ENCODE measurements at regions not wholly inside any gene's neighbourhood (a gene's known extent, or its start where the extent isn't known, plus 50 kb on each side); places are given as distances from the start of the nearest gene placed in this dataset.

GRCh38 chr1:106189780-106190179, 866.7 kb upstream of the PRMT6 start (continued):
- no peak for TF ChIP-seq HNF4A (conservative IDR thresholded peaks at IDR 0.05)

- Histone ChIP-seq H3K9me3 (ENCODE audit: control insufficient read depth in 4 of 4, low read length in 3 of 4) (peaks cover 0 to 3% (median under 1%) of the 10 kb centered on the region in 4 donors), H3K4me3 (ENCODE audit: low read depth in 1 of 3, low read length in 3 of 3) (no peak overlapping the region), H3K36me3 (ENCODE audit: control insufficient read depth in 4 of 4, insufficient read depth in 3 of 4, low read depth in 1 of 4, low read length in 3 of 4) (no peaks in the 10 kb centered on the region), H3K9ac (ENCODE audit: low read depth in 1 of 2, low read length in 2 of 2) (no peak overlapping the region), H3K27me3 (ENCODE audit: control insufficient read depth in 4 of 4, insufficient read depth in 4 of 4, low read length in 3 of 4) (no peaks in the 10 kb centered on the region), H3K27ac (ENCODE audit: low read depth in 1 of 2, low read length in 2 of 2) (no peak overlapping the region), H3K4me1 (ENCODE audit: control insufficient read depth in 4 of 4, insufficient read depth in 4 of 4, low read length in 3 of 4) (no peaks in the 10 kb centered on the region)
- DNase-seq (ENCODE audit: low spot score), result no peak
- TF ChIP-seq TAF1 (conservative IDR thresholded peaks at IDR 0.05) (no peak), ATF3 (IDR thresholded peaks at IDR 0.05) (no peak), RXRA (IDR thresholded peaks at IDR 0.05) (no peak), FOXA2 (IDR thresholded peaks at IDR 0.05) (no peak), CTCF (IDR thresholded peaks at IDR 0.05; ENCODE audit: low read depth, low read length, missing input control) (no peak), JUND (IDR thresholded peaks at IDR 0.05) (no peak), EGR1 (IDR thresholded peaks at IDR 0.05; ENCODE audit: low read depth in 2 of 2) (no peak), MAX (IDR thresholded peaks at IDR 0.05) (no peak), RAD21 (IDR thresholded peaks at IDR 0.05) (no peak), HNF4A (conservative IDR thresholded peaks at IDR 0.05) (no peak)
Measured at GRCh38 chr1:106194206-106194605, 862.3 kb upstream of the PRMT6 start.

GRCh38 chr1:106200711-106201110, 855.8 kb upstream of the PRMT6 start:
- WGBS, result 87% methylated on average over 3 of the region's 3 CpGs
- no peaks in the 10 kb centered on the region for H3K4me1 ChIP-seq (ENCODE audit: control insufficient read depth in 4 of 4, insufficient read depth in 4 of 4, low read length in 3 of 4)
- DNase-seq (ENCODE audit: low spot score), result no peak
- H3K27ac ChIP-seq (ENCODE audit: low read depth in 1 of 2, low read length in 2 of 2), result no peak overlapping the region
- H3K9me3 ChIP-seq (ENCODE audit: control insufficient read depth in 4 of 4, low read length in 3 of 4), result no peaks in the 10 kb centered on the region
- TF ChIP-seq GABPA (IDR thresholded peaks at IDR 0.05 in 1 of 2, conservative IDR thresholded peaks at IDR 0.05 in 1 of 2), result no peak
- TF ChIP-seq ZBTB33 (IDR thresholded peaks at IDR 0.05), result no peak
- no peak for TF ChIP-seq YY1 (IDR thresholded peaks at IDR 0.05)
- no peak for TF ChIP-seq JUND (IDR thresholded peaks at IDR 0.05)
- TF ChIP-seq RAD21 (IDR thresholded peaks at IDR 0.05), result no peak
- TF ChIP-seq RXRA (IDR thresholded peaks at IDR 0.05), result no peak
- TF ChIP-seq NR2F2 (IDR thresholded peaks at IDR 0.05), result no peak
- TF ChIP-seq REST (IDR thresholded peaks at IDR 0.05), result no peak
- TF ChIP-seq CTCF (IDR thresholded peaks at IDR 0.05; ENCODE audit: low read depth, low read length, missing input control), result no peak
- TF ChIP-seq EGR1 (IDR thresholded peaks at IDR 0.05; ENCODE audit: low read depth in 2 of 2), result no peak
- no peak for TF ChIP-seq MAX (IDR thresholded peaks at IDR 0.05)
- TF ChIP-seq ATF3 (IDR thresholded peaks at IDR 0.05), result no peak
- TF ChIP-seq TAF1 (conservative IDR thresholded peaks at IDR 0.05), result no peak
- TF ChIP-seq HNF4A (conservative IDR thresholded peaks at IDR 0.05), result no peak
- no peak for TF ChIP-seq FOXA1 (IDR thresholded peaks at IDR 0.05)
- TF ChIP-seq SP1 (IDR thresholded peaks at IDR 0.05), result no peak
- no peak overlapping the region for H3K4me3 ChIP-seq (ENCODE audit: low read depth in 1 of 3, low read length in 3 of 3)
- H3K9ac ChIP-seq (ENCODE audit: low read depth in 1 of 2, low read length in 2 of 2), result no peak overlapping the region
- H3K36me3 ChIP-seq (ENCODE audit: control insufficient read depth in 4 of 4, insufficient read depth in 3 of 4, low read depth in 1 of 4, low read length in 3 of 4), result no peaks in the 10 kb centered on the region
- H3K27me3 ChIP-seq (ENCODE audit: control insufficient read depth in 4 of 4, insufficient read depth in 4 of 4, low read length in 3 of 4), result no peaks in the 10 kb centered on the region

All from liver (tissue), 8 donors.